ENCODE measurements at regions not wholly inside any gene's neighbourhood (a gene's known extent, or its start where the extent isn't known, plus 50 kb on each side); places are given as distances from the start of the nearest gene placed in this dataset.

DNA sequence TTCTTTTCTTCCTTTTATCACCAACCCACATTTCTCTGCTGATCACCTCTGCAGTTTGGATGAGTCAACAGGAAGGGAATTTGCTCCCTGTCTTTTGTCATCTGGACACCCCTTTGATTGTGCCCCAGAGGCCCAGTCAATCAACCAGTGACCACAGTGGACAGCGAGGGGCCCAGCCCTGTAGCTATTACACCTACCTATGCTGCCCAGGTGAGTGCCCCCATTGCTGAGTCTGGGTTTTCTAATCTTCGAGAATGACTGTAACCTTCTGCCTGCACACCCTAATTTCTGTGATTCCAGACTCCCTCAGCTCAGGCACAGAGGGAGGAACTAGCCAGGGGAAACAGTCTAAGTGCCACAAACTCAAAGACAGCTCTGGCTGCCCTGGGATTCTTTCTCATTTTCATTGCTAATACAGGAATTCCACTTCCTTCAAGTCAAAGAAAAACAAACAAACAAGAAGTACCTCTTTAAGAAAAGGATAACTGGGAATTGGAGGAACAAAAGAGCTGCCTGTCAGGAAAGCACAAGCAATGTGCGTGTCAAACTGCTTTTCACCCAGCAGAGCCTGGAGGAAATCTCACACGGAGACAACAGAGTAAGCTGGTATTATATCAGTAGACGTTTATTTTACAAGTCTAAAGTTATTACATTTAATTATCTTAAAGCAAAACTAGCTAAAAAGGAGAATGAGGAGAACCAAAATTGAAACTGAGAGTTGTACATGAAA is 311.1 kb downstream of the AJAP1 start:
- intact Hi-C loops (cut with micrococcal nuclease; ENCODE audit: unreplicated experiment) (no loop called here), in situ Hi-C loops (cut with MboI) (no loop called here)
- FAIRE-seq (no peak), ATAC-seq (no peak), DNase-seq (ENCODE audit: low read depth, low spot score) (no peak)
- ChIA-PET SMC1A (ENCODE audit: uncharacterized antibody, unreplicated experiment) (no interaction called here), CTCF (no interaction called here), RAD21 (ENCODE audit: unreplicated experiment) (no interaction called here), POLR2A (no interaction called here)
- Histone ChIP-seq H3K9ac (ENCODE audit: control insufficient read depth, insufficient read depth, low read length) (no peak overlapping the region), H3K27me3 (replicated peaks in 1 of 2; ENCODE audit: control insufficient read depth in 2 of 2, insufficient read depth in 2 of 2, low read length in 1 of 2) (no peaks in the 10 kb centered on the region), H3K79me2 (ENCODE audit: control insufficient read depth, insufficient read depth, low read length) (no peaks in the 10 kb centered on the region), H3K4me1 (ENCODE audit: control insufficient read depth, insufficient read depth, low read length) (no peaks in the 10 kb centered on the region), H3K27ac (ENCODE audit: control insufficient read depth, insufficient read depth) (no peak overlapping the region), H3K36me3 (ENCODE audit: control insufficient read depth in 2 of 2, insufficient read depth in 2 of 2, low read length in 1 of 2) (no peaks in the 10 kb centered on the region), H3K9me3 (replicated peaks; ENCODE audit: control insufficient read depth, insufficient read depth, low read length) (no peaks in the 10 kb centered on the region), H3K4me3 (no peak overlapping the region), H2AFZ (ENCODE audit: control insufficient read depth, low read depth, low read length) (no peak overlapping the region), H3K4me2 (ENCODE audit: control insufficient read depth, insufficient read depth) (no peak overlapping the region), H4K20me1 (ENCODE audit: control insufficient read depth, insufficient read depth) (no peaks in the 10 kb centered on the region)
- WGBS (ENCODE audit: insufficient coverage, insufficient replicate concordance, low lambda C conversion rate, missing lambda C conversion rate) = 6% methylated on average over 5 of the region's 5 CpGs
- BruUV-seq (replicated peaks) = no TSS peak
- no peak for TF ChIP-seq MTA3 (IDR thresholded peaks at IDR 0.05; ENCODE audit: borderline replicate concordance, low read length)
- TF ChIP-seq, protein P1, sequence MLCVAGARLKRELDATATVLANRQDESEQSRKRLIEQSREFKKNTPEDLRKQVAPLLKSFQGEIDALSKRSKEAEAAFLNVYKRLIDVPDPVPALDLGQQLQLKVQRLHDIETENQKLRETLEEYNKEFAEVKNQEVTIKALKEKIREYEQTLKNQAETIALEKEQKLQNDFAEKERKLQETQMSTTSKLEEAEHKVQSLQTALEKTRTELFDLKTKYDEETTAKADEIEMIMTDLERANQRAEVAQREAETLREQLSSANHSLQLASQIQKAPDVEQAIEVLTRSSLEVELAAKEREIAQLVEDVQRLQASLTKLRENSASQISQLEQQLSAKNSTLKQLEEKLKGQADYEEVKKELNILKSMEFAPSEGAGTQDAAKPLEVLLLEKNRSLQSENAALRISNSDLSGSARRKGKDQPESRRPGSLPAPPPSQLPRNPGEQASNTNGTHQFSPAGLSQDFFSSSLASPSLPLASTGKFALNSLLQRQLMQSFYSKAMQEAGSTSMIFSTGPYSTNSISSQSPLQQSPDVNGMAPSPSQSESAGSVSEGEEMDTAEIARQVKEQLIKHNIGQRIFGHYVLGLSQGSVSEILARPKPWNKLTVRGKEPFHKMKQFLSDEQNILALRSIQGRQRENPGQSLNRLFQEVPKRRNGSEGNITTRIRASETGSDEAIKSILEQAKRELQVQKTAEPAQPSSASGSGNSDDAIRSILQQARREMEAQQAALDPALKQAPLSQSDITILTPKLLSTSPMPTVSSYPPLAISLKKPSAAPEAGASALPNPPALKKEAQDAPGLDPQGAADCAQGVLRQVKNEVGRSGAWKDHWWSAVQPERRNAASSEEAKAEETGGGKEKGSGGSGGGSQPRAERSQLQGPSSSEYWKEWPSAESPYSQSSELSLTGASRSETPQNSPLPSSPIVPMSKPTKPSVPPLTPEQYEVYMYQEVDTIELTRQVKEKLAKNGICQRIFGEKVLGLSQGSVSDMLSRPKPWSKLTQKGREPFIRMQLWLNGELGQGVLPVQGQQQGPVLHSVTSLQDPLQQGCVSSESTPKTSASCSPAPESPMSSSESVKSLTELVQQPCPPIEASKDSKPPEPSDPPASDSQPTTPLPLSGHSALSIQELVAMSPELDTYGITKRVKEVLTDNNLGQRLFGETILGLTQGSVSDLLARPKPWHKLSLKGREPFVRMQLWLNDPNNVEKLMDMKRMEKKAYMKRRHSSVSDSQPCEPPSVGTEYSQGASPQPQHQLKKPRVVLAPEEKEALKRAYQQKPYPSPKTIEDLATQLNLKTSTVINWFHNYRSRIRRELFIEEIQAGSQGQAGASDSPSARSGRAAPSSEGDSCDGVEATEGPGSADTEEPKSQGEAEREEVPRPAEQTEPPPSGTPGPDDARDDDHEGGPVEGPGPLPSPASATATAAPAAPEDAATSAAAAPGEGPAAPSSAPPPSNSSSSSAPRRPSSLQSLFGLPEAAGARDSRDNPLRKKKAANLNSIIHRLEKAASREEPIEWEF (IDR thresholded peaks at IDR 0.05; ENCODE audit: insufficient replicate concordance, low read depth, low read length) = no peak
- TF ChIP-seq CEBPB (IDR thresholded peaks at IDR 0.05; ENCODE audit: borderline replicate concordance in 1 of 2, low read depth in 2 of 2, low read length in 2 of 2) = no peak
- TF ChIP-seq, protein P2, sequence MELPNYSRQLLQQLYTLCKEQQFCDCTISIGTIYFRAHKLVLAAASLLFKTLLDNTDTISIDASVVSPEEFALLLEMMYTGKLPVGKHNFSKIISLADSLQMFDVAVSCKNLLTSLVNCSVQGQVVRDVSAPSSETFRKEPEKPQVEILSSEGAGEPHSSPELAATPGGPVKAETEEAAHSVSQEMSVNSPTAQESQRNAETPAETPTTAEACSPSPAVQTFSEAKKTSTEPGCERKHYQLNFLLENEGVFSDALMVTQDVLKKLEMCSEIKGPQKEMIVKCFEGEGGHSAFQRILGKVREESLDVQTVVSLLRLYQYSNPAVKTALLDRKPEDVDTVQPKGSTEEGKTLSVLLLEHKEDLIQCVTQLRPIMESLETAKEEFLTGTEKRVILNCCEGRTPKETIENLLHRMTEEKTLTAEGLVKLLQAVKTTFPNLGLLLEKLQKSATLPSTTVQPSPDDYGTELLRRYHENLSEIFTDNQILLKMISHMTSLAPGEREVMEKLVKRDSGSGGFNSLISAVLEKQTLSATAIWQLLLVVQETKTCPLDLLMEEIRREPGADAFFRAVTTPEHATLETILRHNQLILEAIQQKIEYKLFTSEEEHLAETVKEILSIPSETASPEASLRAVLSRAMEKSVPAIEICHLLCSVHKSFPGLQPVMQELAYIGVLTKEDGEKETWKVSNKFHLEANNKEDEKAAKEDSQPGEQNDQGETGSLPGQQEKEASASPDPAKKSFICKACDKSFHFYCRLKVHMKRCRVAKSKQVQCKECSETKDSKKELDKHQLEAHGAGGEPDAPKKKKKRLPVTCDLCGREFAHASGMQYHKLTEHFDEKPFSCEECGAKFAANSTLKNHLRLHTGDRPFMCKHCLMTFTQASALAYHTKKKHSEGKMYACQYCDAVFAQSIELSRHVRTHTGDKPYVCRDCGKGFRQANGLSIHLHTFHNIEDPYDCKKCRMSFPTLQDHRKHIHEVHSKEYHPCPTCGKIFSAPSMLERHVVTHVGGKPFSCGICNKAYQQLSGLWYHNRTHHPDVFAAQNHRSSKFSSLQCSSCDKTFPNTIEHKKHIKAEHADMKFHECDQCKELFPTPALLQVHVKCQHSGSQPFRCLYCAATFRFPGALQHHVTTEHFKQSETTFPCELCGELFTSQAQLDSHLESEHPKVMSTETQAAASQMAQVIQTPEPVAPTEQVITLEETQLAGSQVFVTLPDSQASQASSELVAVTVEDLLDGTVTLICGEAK (IDR thresholded peaks at IDR 0.05; ENCODE audit: borderline replicate concordance) = no peak
- TF ChIP-seq, protein P3, sequence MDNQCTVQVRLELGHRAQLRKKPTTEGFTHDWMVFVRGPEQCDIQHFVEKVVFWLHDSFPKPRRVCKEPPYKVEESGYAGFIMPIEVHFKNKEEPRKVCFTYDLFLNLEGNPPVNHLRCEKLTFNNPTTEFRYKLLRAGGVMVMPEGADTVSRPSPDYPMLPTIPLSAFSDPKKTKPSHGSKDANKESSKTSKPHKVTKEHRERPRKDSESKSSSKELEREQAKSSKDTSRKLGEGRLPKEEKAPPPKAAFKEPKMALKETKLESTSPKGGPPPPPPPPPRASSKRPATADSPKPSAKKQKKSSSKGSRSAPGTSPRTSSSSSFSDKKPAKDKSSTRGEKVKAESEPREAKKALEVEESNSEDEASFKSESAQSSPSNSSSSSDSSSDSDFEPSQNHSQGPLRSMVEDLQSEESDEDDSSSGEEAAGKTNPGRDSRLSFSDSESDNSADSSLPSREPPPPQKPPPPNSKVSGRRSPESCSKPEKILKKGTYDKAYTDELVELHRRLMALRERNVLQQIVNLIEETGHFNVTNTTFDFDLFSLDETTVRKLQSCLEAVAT (IDR thresholded peaks at IDR 0.05) = no peak
- TF ChIP-seq BRCA1 (IDR thresholded peaks at IDR 0.05; ENCODE audit: low read depth, low read length) = no peak
- TF ChIP-seq NBN (IDR thresholded peaks at IDR 0.05) = no peak
- no peak for TF ChIP-seq PBX3 (IDR thresholded peaks at IDR 0.05; ENCODE audit: insufficient replicate concordance, low read depth, low read length)
- no peak for TF ChIP-seq TCF3 (IDR thresholded peaks at IDR 0.05; ENCODE audit: borderline replicate concordance, insufficient read depth, low read depth, low read length)
- no peak for TF ChIP-seq MEF2B (IDR thresholded peaks at IDR 0.05; ENCODE audit: partially characterized antibody, poor library complexity, severe bottlenecking)
- TF ChIP-seq SIX5 (IDR thresholded peaks at IDR 0.05; ENCODE audit: low read depth, low read length, severe bottlenecking) = no peak
